ENCODE measurements at regions not wholly inside any gene's neighbourhood (a gene's known extent, or its start where the extent isn't known, plus 50 kb on each side); places are given as distances from the start of the nearest gene placed in this dataset.

DNA sequence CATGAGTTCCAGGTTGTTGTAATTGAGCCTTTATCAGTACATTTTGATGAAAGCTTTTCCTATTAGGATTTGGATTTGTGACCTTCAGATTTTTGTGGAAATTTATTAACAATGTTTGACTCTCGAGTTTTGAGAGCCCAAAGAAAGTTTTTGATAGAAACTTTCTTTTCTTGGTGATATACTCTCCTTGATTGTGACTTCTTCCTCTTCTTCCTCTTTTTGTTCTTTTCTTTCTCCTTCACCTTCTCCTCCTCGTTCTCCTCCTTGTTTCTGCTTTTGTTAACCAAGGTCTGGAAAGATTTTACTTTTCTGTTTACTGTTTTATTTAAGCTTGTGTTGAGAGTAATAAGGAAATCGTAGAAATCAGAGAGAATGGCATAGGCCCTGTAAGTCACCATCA lies 182.4 kb downstream of the TRIM27 start:
- no peak for DNase-seq

DNA sequence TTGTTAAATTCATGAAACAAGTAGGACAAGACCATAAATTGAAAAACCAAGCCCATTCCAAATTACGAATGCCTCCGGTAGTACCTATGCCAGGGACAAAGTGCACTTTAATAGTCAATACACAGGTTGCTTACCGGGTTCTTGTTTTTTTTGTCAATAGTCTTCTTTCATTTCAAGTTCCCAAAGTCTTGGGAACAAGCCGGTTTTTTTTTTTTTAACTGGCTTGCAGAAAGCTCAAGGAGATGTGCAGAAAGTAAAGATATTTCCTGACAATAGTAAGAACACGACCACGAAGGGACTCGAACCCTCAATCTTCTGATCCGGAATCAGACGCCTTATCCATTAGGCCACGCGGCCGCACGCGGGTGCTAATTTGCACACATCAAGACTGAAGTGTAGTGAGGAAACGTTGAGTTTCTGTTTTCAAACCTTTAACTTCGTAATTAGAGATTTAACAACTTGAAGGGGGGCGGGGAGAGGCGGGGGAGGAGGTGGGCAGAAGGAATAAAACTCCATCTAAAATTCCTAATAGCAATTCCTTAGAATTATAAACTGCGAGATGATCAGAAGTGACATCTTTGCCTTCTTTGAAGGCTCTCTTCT lies 181.0 kb downstream of the TRIM27 start:
- DNase-seq, result peak; percentile 85

DNA sequence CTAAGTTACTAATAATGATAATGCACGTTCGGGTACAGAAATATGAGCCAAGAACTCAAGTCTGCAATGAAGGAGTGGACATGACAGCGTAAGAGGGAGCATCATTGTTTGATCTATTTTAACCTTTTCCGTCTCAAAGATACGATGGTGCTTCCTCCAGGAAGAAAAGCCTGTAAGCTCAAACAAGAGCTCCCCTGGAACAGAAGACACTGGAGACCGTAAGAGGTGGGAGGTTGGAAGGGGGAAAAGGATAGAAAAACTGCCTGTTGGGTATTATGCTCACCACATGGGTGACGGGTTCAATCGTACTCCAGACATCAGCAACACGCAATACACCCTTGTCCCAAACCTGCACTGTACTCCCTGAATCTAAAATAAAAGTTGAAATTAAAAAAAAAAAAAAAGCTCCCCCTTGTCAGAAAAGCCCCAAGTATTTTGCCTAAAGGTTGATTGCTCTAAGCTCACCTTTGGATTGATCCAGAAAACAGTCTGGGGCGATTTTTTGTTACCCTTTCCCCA lies 180.5 kb downstream of the TRIM27 start:
- no peak for DNase-seq

DNA sequence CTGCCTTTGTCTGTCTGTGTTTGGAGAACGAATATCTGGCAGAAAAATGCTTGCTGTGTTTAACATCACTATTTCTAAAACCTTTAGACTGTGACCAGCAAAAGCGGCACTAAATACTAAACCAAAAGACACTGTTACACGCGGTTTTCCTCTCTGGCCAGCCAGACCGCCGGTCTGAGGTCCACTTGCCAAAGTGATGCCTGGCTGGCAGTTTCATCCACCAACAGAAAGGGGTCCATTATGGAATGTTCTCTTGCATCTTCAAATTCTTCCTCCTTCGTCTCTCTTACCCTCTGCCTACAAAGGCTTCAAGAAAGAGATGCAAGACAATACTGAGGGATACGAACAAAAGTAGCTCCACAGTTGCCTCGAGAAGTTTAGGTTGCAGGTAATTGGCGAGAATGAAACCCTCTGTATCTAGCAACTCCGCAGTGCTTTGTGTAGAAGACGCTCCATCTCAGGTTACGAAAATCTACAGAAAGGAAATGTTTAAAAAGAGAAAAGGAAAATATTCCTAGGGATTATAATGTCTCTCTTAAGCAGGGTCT lies 176.6 kb downstream of the TRIM27 start:
- no peak for DNase-seq

DNA sequence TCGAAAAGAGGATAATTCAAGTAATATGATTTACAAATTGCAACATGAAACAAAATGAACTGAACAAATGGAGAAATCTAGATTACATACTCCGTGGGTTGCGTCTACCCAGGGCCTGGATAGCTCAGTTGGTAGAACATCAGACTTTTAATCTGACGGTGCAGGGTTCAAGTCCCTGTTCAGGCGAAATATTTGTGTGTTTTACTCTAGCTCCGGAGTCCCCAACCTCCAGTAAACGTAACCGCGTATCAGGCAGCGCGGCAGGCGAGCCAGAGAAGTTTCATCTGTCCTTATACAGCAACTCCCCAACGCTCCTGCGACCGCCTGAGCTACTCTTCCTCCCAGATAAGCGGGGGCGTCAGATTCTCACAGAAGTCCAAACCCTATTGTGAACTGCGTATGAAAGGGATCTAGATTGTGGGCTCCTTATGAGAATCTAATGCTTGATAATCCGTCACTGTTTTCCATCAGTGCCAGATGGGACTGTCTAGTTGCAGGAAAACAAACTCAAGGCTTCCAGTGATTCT lies 176.1 kb downstream of the TRIM27 start:
- DNase-seq, result peak; percentile 93

DNA sequence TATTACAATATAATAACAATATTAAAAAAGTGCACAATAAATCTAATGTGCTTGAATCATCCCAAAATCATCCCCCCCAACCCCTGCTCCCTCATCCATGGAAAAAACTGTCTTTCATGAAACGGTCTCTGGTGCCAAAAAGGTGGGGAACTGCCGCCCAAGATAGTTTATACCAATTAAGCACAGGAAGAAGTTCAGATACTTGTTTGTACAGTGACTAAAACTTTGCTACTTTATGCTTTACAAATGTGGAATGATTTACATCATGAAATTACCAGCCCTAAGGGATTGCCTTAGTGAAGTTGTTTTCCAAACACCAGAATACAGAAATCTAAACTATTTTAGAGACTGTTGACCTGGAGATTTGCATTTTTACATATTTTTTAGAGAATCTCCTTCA lies 175.6 kb downstream of the TRIM27 start:
- no peak for DNase-seq

DNA sequence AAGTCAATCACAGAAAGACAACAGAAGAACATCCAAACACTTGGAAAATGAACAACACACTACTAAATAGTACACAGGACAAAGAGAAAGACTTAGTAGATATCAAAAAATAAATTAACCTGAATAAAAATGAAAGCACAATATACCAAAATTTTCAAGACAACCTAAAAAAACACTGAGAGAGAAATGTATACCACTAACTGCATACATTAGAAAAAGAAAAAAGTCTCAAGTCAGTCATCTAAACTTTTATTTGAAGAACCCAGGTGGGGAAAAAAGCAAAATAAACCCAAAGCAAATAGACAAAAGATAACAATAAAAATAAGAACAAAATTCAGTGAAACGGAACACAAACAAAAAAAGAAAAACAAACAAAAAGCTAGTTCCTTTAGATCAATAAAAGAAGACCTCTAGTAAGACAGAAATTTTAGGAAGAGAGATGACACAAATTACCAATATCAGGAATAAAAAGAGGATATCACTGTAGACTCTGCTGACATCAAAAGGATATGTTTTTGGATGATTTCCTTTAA lies 172.8 kb downstream of the TRIM27 start:
- DNase-seq, result no peak

DNA sequence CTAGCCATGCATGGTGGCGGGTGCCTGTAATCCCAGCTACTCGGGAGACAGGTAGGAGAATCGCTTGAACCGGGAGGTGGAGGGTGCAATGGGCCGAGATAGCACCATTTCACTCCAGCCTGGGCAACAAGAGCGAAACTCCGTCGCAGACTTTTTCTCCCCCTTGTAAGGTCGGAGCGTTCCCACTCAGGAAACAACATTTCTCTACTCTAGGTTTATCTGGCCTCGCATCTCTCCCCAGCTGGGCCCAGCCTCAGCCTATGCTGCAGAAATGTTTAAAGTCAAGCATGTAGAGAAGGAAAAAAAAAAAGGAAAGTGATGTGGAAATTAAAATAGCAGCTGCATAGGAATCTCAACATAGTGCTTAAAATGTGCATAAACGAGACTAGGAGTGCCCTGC lies 172.3 kb downstream of the TRIM27 start:
- DNase-seq, result no peak

DNA sequence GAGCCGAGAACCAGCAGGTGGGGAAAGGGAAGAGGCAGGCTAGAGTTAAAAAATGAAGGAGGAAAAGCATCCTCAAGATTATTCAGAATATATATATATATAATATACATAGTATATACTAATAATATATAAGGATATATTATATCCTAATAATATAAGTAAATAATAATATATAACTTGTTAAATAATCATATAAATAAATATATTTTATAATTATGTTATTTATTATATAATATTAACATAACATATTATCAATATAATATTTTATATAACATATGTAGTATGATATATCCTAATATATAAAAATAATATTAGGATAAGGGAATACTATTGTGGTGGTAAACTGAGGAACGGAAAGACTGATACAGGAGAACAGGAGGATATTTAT lies 171.8 kb downstream of the TRIM27 start:
- no peak for DNase-seq

DNA sequence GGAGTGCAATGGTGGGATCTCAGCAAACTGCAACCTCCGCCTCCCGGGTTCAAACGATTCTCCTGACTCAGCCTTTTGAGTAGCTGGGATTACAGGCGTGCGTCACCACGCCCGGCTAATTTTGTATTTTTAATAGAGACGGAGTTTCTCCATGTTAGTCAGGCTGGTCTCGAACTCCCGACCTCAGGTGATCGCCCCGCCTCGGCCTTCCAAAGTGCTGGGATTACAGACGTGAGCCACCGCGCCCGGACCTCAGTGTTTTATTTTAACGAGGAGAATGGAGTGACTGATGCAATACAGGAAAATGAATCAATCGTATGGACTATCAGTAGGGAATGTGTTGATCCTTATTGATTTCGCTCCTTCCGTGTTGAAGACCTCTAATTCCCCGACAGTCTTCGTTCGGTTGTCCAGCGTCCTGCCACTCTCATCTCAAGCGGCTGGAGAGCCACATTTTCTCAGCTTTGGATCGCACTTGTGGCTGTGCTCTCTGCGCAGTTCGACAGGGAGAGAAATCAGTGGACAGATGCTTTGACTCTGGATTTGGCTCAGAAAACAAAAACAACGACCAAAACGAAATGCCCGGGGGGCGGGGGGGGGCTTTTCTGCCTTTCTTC lies 166.2 kb downstream of the TRIM27 start:
- DNase-seq, result peak; percentile 55

DNA sequence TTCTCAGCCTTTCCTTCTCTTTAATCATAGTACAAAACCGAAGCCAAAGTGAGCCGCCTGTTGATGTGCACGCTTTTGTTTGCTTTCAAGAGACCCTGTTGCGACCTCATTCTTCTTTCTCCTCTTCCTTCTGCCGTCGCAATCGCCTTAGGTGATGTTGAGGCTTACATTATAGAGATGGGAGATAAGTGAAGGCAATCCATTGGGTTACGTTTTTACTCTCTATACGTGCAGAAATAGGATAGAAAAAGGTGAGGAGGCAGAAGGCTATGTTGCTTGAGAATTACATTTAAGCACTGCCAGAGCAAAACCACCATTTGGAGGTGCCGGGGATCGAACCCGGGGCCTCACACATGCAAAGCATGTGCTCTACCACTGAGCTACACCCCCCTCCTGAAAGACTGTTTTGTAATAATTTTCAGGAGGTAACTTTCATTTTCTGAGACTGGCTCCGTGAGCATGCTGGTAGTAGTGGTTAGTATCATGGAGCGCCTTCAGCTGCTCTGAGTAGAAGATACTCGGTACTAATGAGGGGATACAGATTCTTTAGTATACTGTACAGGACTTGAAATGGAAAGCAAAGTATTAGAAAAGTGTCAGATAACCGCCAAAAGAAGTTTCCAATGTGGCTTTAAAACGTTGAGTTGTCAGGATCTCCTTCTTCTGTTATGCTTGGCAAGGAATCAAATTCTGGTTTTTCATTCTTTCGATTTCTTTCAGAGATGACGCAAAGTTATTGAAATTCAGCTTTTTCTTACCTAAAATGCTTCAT lies 165.6 kb downstream of the TRIM27 start:
- DNase-seq, result peak; percentile 70

DNA sequence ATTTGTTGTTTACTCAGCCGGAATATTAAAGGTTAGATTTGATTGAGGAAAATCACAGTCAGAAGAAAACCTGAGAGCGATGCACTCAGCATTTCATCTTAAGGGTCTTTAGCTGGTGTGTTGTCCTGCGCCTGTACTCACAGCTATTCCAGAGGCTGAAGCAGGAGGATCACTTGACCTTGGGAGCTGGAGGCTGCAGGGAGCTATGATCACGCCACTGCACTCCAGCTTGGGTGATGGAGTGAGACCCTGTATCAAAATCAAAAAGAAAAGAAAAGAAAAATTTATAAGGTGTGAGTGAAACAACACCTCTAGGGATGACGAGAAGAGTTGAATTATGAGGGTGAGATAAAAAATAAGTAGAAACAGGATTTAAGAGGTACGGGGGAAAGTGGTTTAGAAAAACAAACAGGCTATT lies 165.0 kb downstream of the TRIM27 start:
- no peak for DNase-seq

DNA sequence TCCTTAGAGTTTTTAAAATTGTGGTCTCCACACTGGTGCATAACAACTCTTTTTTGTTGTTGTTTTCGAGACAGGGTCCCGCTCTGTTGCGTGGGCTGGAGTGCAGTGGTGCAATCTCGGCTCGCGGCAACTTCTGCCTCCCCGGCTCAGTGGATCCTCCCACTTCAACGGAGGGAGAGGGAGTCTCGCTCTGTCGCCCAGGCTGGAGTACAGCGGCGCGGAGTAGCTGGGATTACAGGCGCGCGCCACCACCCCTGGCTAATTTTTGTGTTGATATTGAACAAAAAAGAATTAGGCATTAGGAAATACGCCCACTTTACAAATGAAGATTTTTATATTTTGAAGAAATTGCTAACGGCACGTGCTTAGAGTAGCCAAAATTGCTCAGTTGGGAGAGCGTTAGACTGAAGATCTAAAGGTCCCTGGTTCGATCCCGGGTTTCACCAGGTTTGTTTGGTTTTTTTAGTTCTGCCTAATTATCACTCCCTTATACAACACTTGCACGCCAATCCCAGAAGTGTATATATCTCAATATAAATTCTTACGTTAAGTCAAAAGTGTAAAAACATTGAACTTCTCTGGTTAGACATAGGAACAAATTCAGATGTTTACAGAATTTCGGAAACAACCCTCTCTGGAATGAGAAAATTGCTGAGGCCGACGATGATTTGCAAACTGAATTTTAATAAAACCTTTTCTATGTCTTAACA lies 159.6 kb downstream of the TRIM27 start:
- DNase-seq, result peak; percentile 54

DNA sequence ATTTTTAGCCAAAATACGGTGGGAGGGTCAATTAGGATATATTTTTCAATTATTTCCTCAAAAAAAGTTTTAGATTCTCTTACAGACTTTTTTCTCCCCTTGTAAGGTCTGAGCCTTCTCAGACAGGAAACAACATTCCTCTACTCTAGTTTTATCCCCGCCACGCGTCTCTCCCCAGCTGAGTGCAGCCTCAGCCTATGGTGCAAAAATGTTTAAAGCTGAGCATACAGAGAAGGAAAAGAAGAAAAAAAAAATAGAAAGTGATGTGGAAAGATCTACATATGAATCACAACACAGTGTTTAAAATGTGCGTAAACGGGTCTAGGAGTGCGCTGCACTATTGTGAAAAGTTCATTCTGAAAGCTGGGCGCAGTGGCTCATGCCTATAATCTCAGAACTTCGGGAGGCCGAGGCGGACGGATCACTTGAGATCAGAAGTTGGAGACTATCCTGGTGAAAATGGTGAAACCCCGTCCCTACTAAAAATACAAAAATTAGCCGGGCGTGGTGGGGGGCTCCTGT lies 159.0 kb downstream of the TRIM27 start:
- no peak for DNase-seq

DNA sequence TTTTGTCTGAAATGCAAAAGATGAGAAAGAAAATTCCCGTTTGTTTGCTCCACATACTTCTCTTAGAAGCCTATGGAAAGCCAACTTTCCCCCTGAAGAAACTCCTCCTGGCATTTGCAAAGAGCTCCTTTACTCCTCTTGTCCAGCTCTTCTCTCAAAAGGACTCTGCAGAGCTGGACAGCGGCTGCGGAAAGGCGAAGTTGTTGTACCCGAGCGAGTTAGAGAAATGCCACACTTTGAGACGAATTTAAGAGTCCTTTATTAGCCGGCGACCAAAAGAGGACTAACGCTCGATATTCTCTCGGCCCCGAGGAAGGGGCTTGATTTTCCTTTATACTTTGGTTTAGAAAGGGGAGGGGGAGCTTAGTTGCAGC lies 157.8 kb downstream of the TRIM27 start:
- no peak for DNase-seq

DNA sequence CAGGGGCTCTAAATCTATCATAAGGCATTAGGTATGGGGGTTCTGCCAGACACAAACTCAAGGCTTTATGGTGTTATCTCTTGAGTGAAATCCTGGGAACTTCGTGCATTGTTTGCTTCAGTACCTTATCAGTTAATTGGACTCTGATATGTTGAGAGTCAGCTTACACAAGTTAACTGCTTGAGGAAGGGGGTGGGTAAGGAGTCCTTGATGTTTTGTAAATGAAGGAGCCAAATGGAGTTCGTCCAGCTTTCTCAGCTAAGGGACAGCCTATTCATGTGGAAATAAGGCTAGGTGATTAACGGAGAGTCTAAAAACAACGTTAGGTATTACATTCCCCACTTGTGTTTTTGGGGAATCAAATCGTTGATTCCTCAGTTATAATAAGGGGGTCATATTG lies 157.4 kb downstream of the TRIM27 start:
- no peak for DNase-seq

DNA sequence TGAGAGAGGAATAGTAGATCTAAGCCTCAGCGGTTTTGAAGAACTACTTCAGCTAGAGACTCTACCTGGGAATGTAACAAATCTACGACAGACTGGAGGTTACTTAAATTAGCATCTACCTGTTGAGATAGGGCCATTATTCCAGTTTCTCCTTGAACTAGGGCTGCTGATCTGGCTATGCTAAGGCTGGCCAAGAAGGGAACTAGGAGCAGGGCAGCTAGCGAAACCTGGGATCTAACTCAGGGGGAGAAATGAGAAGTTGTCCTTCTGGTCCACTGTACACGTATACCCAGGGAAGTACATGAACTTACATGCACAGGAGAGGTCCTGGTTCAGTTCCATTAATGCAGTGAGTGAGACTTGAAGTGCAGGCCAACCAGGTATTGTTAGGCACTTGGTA lies 156.7 kb downstream of the TRIM27 start:
- no peak for DNase-seq

DNA sequence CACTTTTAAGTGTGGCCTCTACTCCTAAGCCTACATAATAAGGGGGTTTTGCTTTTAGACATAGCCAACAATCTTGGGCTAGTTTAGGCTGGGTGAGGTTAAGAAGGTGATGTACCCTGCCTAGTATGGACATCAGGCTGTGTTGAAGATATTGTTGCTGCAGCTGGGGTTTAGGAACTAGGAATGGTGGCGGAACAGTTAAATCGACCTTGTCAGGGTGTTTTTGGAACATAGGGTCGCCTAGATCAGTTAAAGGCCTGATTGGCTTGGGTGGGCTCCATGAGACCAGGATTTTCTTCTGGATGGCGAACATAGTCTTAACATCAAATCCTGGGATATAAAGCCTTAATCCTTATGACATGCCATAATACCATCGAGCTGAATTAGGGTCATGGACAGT lies 156.1 kb downstream of the TRIM27 start:
- peak; percentile 63 for DNase-seq

DNA sequence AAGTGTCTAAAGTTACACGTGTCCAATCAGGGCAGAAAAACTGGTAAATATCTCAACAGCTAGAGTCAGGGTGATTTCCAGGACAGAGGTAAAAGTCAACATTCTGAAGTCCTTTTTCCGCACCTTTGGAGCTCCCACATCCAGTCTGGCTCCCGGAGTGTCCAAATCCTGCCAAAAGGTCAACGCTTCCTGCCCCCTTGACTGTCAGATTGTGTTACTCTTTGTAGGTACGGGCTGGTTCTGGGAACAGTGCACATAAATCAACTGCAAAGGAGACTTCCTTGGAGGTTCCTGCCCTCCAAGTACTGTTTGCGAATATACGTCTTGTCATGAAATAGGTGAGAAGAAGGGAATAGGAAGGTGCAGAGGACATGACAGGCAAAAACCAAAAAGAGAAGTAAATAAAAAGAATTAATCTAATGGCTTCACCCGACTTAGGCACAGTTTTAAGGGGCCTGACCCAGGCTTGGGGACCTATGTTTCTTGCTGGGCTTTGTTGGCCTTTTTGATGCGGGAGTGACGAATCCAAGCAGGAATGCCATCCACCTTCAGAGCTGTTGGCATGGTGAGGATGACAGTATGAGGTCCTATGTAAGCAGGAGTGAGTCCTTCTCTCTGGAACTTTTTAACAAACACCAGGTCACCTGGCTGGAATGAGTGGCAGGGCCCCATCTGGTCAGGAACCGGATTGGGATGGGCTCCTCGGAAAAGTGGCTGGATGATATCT lies 155.4 kb downstream of the TRIM27 start:
- no peak for DNase-seq

DNA sequence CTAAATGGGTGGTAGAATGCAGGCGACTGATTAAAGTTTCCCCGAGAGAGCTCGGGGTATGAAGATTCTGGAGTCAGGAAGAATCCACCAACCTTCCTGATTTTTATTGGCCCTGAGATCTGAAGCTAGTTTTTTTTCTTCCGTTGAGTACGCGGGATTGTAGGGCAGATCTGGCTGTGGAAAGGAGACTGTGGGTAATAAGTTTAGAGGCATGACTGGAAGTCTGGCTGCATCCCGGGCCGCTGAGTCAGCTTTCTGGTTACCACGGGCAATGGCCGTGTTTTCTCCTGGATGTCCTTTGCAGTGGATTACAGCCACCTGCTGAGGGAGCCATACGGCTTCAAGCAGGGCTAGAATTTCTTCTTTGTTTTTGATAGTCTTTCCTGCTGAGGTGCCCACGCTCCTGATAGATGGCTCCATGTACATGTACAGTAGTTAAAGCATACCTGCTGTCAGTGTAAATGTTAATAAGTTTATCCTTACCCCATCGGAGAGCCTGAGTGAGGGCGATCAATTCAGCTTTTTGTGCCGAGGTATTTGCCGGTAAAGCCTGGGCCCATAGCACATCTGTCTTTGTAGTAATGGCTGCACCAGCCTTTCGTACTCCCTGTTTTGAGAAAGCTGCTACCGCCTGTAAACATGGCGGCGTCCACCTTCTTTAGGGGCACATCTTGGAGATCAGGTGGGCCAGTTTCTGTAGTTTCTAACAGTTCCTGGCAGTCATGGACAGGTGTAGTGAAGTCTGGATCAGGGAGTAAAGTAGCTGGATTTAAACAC lies 154.0 kb downstream of the TRIM27 start:
- DNase-seq, result no peak

DNA sequence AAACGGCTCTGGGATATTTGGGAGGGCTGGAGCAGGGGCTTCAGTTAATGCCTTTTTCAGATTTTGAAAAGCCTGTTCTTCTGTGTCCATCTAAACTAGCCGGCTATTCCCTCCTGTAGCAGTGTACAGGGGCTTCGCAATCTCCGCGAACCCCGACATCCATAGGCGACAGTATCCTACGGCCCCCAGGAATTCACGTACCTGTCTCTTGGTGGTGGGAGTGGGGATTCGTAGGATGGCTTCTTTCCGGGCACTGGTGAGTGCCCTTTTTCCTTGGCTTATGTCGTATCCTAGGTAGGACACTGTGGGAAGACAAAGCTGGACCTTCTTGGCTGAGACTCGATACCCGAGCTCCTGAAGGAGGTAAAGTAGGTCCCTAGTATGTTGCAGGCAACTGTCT lies 153.1 kb downstream of the TRIM27 start:
- DNase-seq, result no peak

Data from NCI-H82 (cell line).